Pons (tissue), 1 donor: ENCODE measurements at regions not wholly inside any gene's neighbourhood (a gene's known extent, or its start where the extent isn't known, plus 50 kb on each side); places are given as distances from the start of the nearest gene placed in this dataset.

Source experiments
- DNase-seq: peaks from one replicate; pipeline ENCODE4 v3.0.0-alpha.2; 2016; ENCODE audit warnings: low spot score

GRCh38 chr13:73450583-73450982, 391.8 kb downstream of the KLF5 start:
- no peak for DNase-seq

GRCh38 chr13:73449252-73449651, 390.4 kb downstream of the KLF5 start:
- DNase-seq = no peak

GRCh38 chr13:73440296-73440895, 381.6 kb downstream of the KLF5 start:
- DNase-seq = no peak

- DNase-seq = no peak
Measured at GRCh38 chr13:73433890-73434289, 375.1 kb downstream of the KLF5 start.

GRCh38 chr13:73433458-73433857, 374.7 kb downstream of the KLF5 start:
- no peak for DNase-seq

- no peak for DNase-seq
Measured at GRCh38 chr13:73429701-73430100, 370.9 kb downstream of the KLF5 start.

GRCh38 chr13:73428706-73429105, 369.9 kb downstream of the KLF5 start:
- no peak for DNase-seq

- DNase-seq = no peak
Measured at GRCh38 chr13:73428137-73428536, 369.3 kb downstream of the KLF5 start.

- no peak for DNase-seq
Measured at GRCh38 chr13:73422973-73423372, 364.2 kb downstream of the KLF5 start.

- DNase-seq = no peak
Measured at GRCh38 chr13:73421310-73421912, 362.6 kb downstream of the KLF5 start.

- DNase-seq = no peak
Measured at GRCh38 chr13:73419186-73419585, 360.4 kb downstream of the KLF5 start.

- DNase-seq = no peak
Measured at GRCh38 chr13:73417012-73417615, 358.3 kb downstream of the KLF5 start.

GRCh38 chr13:73416093-73416492, 357.3 kb downstream of the KLF5 start:
- DNase-seq = no peak

- DNase-seq = no peak
Measured at GRCh38 chr13:73413656-73414055, 354.9 kb downstream of the KLF5 start.

- DNase-seq = no peak
Measured at GRCh38 chr13:73412933-73413332, 354.1 kb downstream of the KLF5 start.

GRCh38 chr13:73411067-73411809, 352.4 kb downstream of the KLF5 start:
- DNase-seq = no peak

GRCh38 chr13:73406454-73406853, 347.6 kb downstream of the KLF5 start:
- no peak for DNase-seq

- DNase-seq = no peak
Measured at GRCh38 chr13:73404581-73404980, 345.8 kb downstream of the KLF5 start.

GRCh38 chr13:73403355-73404120, 344.7 kb downstream of the KLF5 start:
- DNase-seq = no peak

- DNase-seq = no peak
Measured at GRCh38 chr13:73401769-73402168, 343.0 kb downstream of the KLF5 start.

GRCh38 chr13:73399347-73400216, 340.8 kb downstream of the KLF5 start:
- peak; percentile 17 for DNase-seq
